Mucosa of rectum (tissue), 2 donors: ENCODE measurements at regions not wholly inside any gene's neighbourhood (a gene's known extent, or its start where the extent isn't known, plus 50 kb on each side); places are given as distances from the start of the nearest gene placed in this dataset.

Experiments
- H3K27ac ChIP-seq, 2 donors: one replicate each; pipeline ENCODE4 v1.7.0; 2013; ENCODE audit warnings: inconsistent platforms in 2 of 2, low read depth in 2 of 2, low read length in 2 of 2
- H3K27me3 ChIP-seq, 2 donors: one replicate each; pipeline ENCODE4 v1.7.0; 2013; ENCODE audit warnings: low read length in 2 of 2; ENCODE audit not compliant: control insufficient read depth in 2 of 2, insufficient read depth in 2 of 2
- H3K36me3 ChIP-seq, 2 donors: one replicate each; pipeline ENCODE4 v1.7.0; 2013; ENCODE audit warnings: low read length in 2 of 2; ENCODE audit not compliant: control insufficient read depth in 2 of 2, insufficient read depth in 2 of 2
- H3K4me1 ChIP-seq, 2 donors: one replicate each; pipeline ENCODE4 v1.7.0; 2013; ENCODE audit warnings: low read length in 2 of 2, mild to moderate bottlenecking in 1 of 2; ENCODE audit not compliant: control insufficient read depth in 2 of 2, insufficient read depth in 2 of 2
- H3K4me3 ChIP-seq, 2 donors: one replicate each; pipeline ENCODE4 v1.7.0; 2013; ENCODE audit warnings: low read length in 2 of 2
- H3K9ac ChIP-seq, 2 donors: one replicate each; pipeline ENCODE4 v1.7.0; 2013; ENCODE audit warnings: low read length in 2 of 2, low read depth in 1 of 2, mild to moderate bottlenecking in 1 of 2
- H3K9me3 ChIP-seq, 2 donors: one replicate each; pipeline ENCODE4 v1.7.0; 2013; ENCODE audit warnings: low read length in 2 of 2; ENCODE audit not compliant: control insufficient read depth in 2 of 2
- donor health status: healthy.
- donor health status: Normal muscosa, but diverticular disease.

GRCh38 chr18:77439888-77440287 lies 190.2 kb downstream of the GALR1 start:
- Histone ChIP-seq H3K4me1 (no peaks in the 10 kb centered on the region), H3K36me3 (no peaks in the 10 kb centered on the region), H3K27ac (no peak overlapping the region), H3K27me3 (peaks cover 0 to 3% of the 10 kb centered on the region in 2 donors), H3K9ac (no peak overlapping the region), H3K4me3 (no peak overlapping the region), H3K9me3 (peaks cover 0 to 2% of the 10 kb centered on the region in 2 donors)

DNA sequence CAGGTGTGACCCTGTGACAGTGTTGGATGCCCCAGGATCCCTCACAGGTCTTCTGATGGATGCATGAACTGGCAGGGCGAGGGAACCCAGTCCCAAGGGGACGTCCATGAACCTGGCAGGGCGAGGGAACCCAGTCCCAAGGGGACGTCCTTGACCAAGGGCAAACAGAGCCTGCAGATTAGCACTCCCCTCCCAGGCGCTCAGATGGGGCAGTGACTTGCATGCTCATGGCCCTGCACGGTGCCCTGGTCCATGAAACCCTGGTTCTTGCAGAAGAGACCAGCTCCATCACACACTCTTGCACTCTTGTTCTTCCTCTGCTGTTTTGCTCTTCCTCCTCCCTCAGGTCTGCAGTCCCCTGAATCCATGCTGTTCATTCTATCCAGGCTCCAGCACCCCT lies 192.7 kb downstream of the GALR1 start:
- no peaks in the 10 kb centered on the region for H3K36me3 ChIP-seq
- H3K9ac ChIP-seq: no peak overlapping the region
- H3K9me3 ChIP-seq: peaks cover 0 to 2% of the 10 kb centered on the region in 2 donors
- H3K27ac ChIP-seq: no peak overlapping the region
- H3K4me1 ChIP-seq: no peaks in the 10 kb centered on the region
- peaks cover 0 to 3% of the 10 kb centered on the region in 2 donors for H3K27me3 ChIP-seq
- no peak overlapping the region for H3K4me3 ChIP-seq

GRCh38 chr18:77444385-77444784 lies 194.7 kb downstream of the GALR1 start:
- H3K4me3 ChIP-seq: no peak overlapping the region
- H3K27ac ChIP-seq: no peak overlapping the region
- H3K9me3 ChIP-seq: peaks cover 0 to 2% of the 10 kb centered on the region in 2 donors
- H3K36me3 ChIP-seq: no peaks in the 10 kb centered on the region
- peaks cover 0 to 3% of the 10 kb centered on the region in 2 donors for H3K27me3 ChIP-seq
- H3K9ac ChIP-seq: no peak overlapping the region
- H3K4me1 ChIP-seq: no peaks in the 10 kb centered on the region

- no peaks in the 10 kb centered on the region for H3K36me3 ChIP-seq
- H3K9ac ChIP-seq: no peak overlapping the region
- H3K27me3 ChIP-seq: no peaks in the 10 kb centered on the region
- H3K27ac ChIP-seq: no peak overlapping the region
- H3K9me3 ChIP-seq: no peaks in the 10 kb centered on the region
- no peak overlapping the region for H3K4me3 ChIP-seq
- no peaks in the 10 kb centered on the region for H3K4me1 ChIP-seq
Observed at GRCh38 chr18:77448046-77448445, 198.4 kb downstream of the GALR1 start.

GRCh38 chr18:77455004-77455403 lies 205.4 kb downstream of the GALR1 start:
- Histone ChIP-seq H3K4me1 (no peaks in the 10 kb centered on the region), H3K36me3 (no peaks in the 10 kb centered on the region), H3K9me3 (no peaks in the 10 kb centered on the region)

GRCh38 chr18:77457681-77458080 lies 208.0 kb downstream of the GALR1 start:
- H3K9me3 ChIP-seq: no peaks in the 10 kb centered on the region
- H3K27ac ChIP-seq: no peak overlapping the region
- no peak overlapping the region for H3K9ac ChIP-seq
- H3K27me3 ChIP-seq: no peaks in the 10 kb centered on the region
- no peaks in the 10 kb centered on the region for H3K4me1 ChIP-seq
- H3K4me3 ChIP-seq: no peak overlapping the region
- H3K36me3 ChIP-seq: no peaks in the 10 kb centered on the region

More at GRCh38 chr18:77455004-77455403, 205.4 kb downstream of the GALR1 start:
- no peak overlapping the region for H3K4me3 ChIP-seq
- H3K27me3 ChIP-seq: no peaks in the 10 kb centered on the region
- H3K27ac ChIP-seq: no peak overlapping the region
- H3K9ac ChIP-seq: no peak overlapping the region

DNA sequence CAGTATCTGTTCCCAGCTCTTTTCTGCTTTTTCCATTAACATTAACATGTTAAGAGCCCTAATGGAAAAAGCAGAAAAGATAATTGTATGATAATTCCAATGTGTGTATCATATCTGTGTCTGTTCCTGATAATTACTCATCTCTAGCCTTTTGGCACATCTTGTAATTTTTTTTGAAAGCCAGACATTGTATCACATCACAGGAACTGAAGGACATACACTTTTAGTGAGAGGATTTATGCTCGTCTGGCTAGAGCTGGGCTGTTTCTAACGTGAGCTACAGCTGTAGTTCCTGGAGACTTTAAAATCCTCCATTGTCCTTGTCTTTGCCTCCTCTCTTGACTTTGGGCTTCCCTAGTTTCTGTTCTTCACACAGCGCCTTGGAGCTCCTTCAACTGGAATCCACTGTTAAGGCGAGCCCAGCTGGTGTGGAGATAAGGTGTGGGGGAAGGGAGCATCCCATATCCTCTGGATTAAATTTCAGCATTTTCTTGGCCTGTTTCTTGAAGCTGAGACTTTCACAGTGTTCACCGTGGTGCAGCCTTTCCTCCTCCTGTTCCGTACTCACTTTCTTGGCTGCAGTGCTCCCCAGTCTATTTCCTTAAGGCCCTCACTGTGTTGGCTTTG lies 211.5 kb downstream of the GALR1 start:
- no peaks in the 10 kb centered on the region for H3K36me3 ChIP-seq
- H3K9ac ChIP-seq: no peak overlapping the region
- no peak overlapping the region for H3K27ac ChIP-seq
- no peaks in the 10 kb centered on the region for H3K27me3 ChIP-seq
- no peaks in the 10 kb centered on the region for H3K4me1 ChIP-seq
- no peak overlapping the region for H3K4me3 ChIP-seq
- no peaks in the 10 kb centered on the region for H3K9me3 ChIP-seq

- no peak overlapping the region for H3K4me3 ChIP-seq
- H3K27ac ChIP-seq: no peak overlapping the region
- H3K27me3 ChIP-seq: no peaks in the 10 kb centered on the region
- H3K36me3 ChIP-seq: no peaks in the 10 kb centered on the region
- no peaks in the 10 kb centered on the region for H3K4me1 ChIP-seq
- no peaks in the 10 kb centered on the region for H3K9me3 ChIP-seq
- H3K9ac ChIP-seq: no peak overlapping the region
Observed at GRCh38 chr18:77464917-77465316, 215.3 kb downstream of the GALR1 start.

- H3K4me3 ChIP-seq: no peak overlapping the region
- H3K9me3 ChIP-seq: no peaks in the 10 kb centered on the region
- no peaks in the 10 kb centered on the region for H3K27me3 ChIP-seq
- no peaks in the 10 kb centered on the region for H3K4me1 ChIP-seq
- no peaks in the 10 kb centered on the region for H3K36me3 ChIP-seq
- H3K9ac ChIP-seq: no peak overlapping the region
- no peak overlapping the region for H3K27ac ChIP-seq
Observed at GRCh38 chr18:77466890-77467289, 217.2 kb downstream of the GALR1 start.

GRCh38 chr18:77469131-77469530 lies 219.5 kb downstream of the GALR1 start:
- no peaks in the 10 kb centered on the region for H3K27me3 ChIP-seq
- no peaks in the 10 kb centered on the region for H3K36me3 ChIP-seq
- no peak overlapping the region for H3K27ac ChIP-seq
- H3K4me3 ChIP-seq: no peak overlapping the region
- H3K4me1 ChIP-seq: no peaks in the 10 kb centered on the region
- no peaks in the 10 kb centered on the region for H3K9me3 ChIP-seq
- H3K9ac ChIP-seq: no peak overlapping the region
